NCI-H1092 treated with DMSO at 0.1 percent for 48 hours (cell line): ENCODE measurements at regions not wholly inside any gene's neighbourhood (a gene's known extent, or its start where the extent isn't known, plus 50 kb on each side); places are given as distances from the start of the nearest gene placed in this dataset.
"Not testable (repeated sequence)": the region's sequence is repeated elsewhere in the genome, so short reads cannot be mapped to it uniquely, and the experiment has no call there.

Experiments used
- DNase-seq: peaks from one replicate; lab custom pipeline; 2025; lab: John Stamatoyannopoulos, UW

- no peak for DNase-seq
Observed at GRCh38 chr14:61602003-61602732, 93.1 kb upstream of the HIF1A start.

GRCh38 chr14:61602733-61603077 lies 92.6 kb upstream of the HIF1A start:
- DNase-seq, result no peak

- no peak for DNase-seq
Observed at GRCh38 chr14:61603736-61604135, 91.6 kb upstream of the HIF1A start.

GRCh38 chr14:61607570-61608244 lies 87.6 kb upstream of the HIF1A start:
- DNase-seq, result peak; percentile 19

- peak; percentile 100 for DNase-seq
Observed at GRCh38 chr14:61608245-61609165, 86.8 kb upstream of the HIF1A start.

GRCh38 chr14:61609191-61609843 lies 86.0 kb upstream of the HIF1A start:
- DNase-seq, result peak; percentile 94

- no peak for DNase-seq
Observed at GRCh38 chr14:61609884-61610283, 85.4 kb upstream of the HIF1A start.

GRCh38 chr14:61610900-61611299 lies 84.4 kb upstream of the HIF1A start:
- DNase-seq, result no peak

- no peak for DNase-seq
Observed at GRCh38 chr14:61611880-61612630, 83.3 kb upstream of the HIF1A start.

- not testable (repeated sequence) for DNase-seq
Observed at GRCh38 chr14:61613006-61613405, 82.3 kb upstream of the HIF1A start.

- DNase-seq, result no peak
Observed at GRCh38 chr14:61614693-61615092, 80.6 kb upstream of the HIF1A start.

- DNase-seq, result no peak
Observed at GRCh38 chr14:61615743-61616523, 79.4 kb upstream of the HIF1A start.

GRCh38 chr14:61616524-61617185 lies 78.7 kb upstream of the HIF1A start:
- DNase-seq, result no peak

GRCh38 chr14:61618448-61618847 lies 76.9 kb upstream of the HIF1A start:
- DNase-seq, result no peak

- DNase-seq, result no peak
Observed at GRCh38 chr14:61619494-61619893, 75.8 kb upstream of the HIF1A start.

GRCh38 chr14:61620130-61620946 lies 75.0 kb upstream of the HIF1A start:
- DNase-seq, result no peak

GRCh38 chr14:61621444-61621843 lies 73.9 kb upstream of the HIF1A start:
- DNase-seq, result no peak

GRCh38 chr14:61622051-61622450 lies 73.3 kb upstream of the HIF1A start:
- DNase-seq, result no peak

GRCh38 chr14:61623927-61624326 lies 71.4 kb upstream of the HIF1A start:
- DNase-seq, result no peak
